ENCODE measurements at regions not wholly inside any gene's neighbourhood (a gene's known extent, or its start where the extent isn't known, plus 50 kb on each side); places are given as distances from the start of the nearest gene placed in this dataset.

DNA sequence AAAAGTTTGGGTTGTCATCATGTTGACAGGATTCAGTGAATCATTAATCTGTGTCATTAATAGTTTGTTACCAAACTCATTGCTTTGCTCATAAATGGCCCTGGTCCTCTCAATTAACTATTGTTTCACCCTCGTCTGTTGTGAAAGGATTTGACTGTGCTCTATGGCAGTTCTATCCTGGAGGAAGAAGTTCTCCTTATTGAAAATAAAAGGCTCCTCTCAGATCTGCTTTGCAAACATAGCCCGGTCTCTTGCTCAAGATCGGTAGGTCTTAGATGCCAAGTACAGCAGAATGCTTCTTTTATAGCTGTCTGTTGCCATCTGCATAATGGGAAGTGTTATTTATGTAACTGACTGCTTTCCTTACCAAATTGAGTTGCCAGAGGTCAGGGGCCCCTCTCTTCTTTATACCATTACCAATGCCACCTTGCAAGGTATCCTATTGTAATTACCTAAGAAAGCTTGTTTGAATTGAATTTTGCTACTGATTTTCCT, 146.5 kb downstream of the EBLN2 start:
- no peaks in the 10 kb centered on the region for H3K23me2 ChIP-seq (ENCODE audit: insufficient read length, low read depth, low read length, poor library complexity, severe bottlenecking)
- H3K27me3 ChIP-seq (ENCODE audit: insufficient read depth, low read length) = no peaks in the 10 kb centered on the region
- no peak overlapping the region for H3K27ac ChIP-seq (ENCODE audit: insufficient read length, low read depth, low read length)
- H3K27me3 Mint-ChIP-seq (ENCODE audit: low read depth) = no peaks in the 10 kb centered on the region; the same call in 1 of the 2 replicates
- H2BK20ac ChIP-seq (ENCODE audit: low read depth, low read length, poor library complexity, severe bottlenecking) = no peak overlapping the region
- H2BK5ac ChIP-seq (ENCODE audit: insufficient read length, low read length) = no peak overlapping the region
- no peak overlapping the region for H3K4me2 ChIP-seq (ENCODE audit: insufficient read depth, insufficient read length, low read length)
- no peak overlapping the region for H4K8ac ChIP-seq (replicated peaks; ENCODE audit: insufficient read length, low read depth, low read length)
- no peaks in the 10 kb centered on the region for H3K9me3 Mint-ChIP-seq
- H2AFZ ChIP-seq (ENCODE audit: low read length) = no peak overlapping the region
- H3K14ac ChIP-seq (ENCODE audit: insufficient read depth, low read length) = no peak overlapping the region
- H3K9ac ChIP-seq (ENCODE audit: extremely low read depth, insufficient read length, low read length) = no peak overlapping the region
- no peak overlapping the region for H2BK15ac ChIP-seq (ENCODE audit: low read depth, low read length)
- H2BK12ac ChIP-seq (ENCODE audit: insufficient read length, low read depth, low read length) = no peak overlapping the region
- H3K18ac ChIP-seq (ENCODE audit: insufficient read length, low read depth, low read length) = no peak overlapping the region
- no CpG with 5 or more reads among the region's 3 CpGs for WGBS (ENCODE audit: extremely low coverage, insufficient read length, low lambda C conversion rate)
- H2BK120ac ChIP-seq (ENCODE audit: low read depth, low read length, poor library complexity, severe bottlenecking) = no peak overlapping the region
- no peaks in the 10 kb centered on the region for H3K4me1 ChIP-seq (ENCODE audit: insufficient read depth, low read length)
- no peak overlapping the region for H3T11ph ChIP-seq (ENCODE audit: low read length)
- H3K23ac ChIP-seq (ENCODE audit: insufficient read length, low read depth, low read length) = no peak overlapping the region
- no peak overlapping the region for H4K91ac ChIP-seq (ENCODE audit: insufficient read length, low read depth, low read length)
- no peak for DNase-seq
- no peaks in the 10 kb centered on the region for H3K79me2 ChIP-seq (ENCODE audit: insufficient read depth, low read length)
- H2AK5ac ChIP-seq (ENCODE audit: insufficient read length, low read length) = no peak overlapping the region
- no peaks in the 10 kb centered on the region for H3K79me1 ChIP-seq (ENCODE audit: insufficient read depth, low read depth, low read length, poor library complexity, severe bottlenecking)
- no peaks in the 10 kb centered on the region for H3K4me1 Mint-ChIP-seq
- no peaks in the 10 kb centered on the region for H3K36me3 Mint-ChIP-seq (ENCODE audit: insufficient read depth in 1 of 3, low read depth in 3 of 3)
- H3K27ac Mint-ChIP-seq = no peak overlapping the region
- no peaks in the 10 kb centered on the region for H3K9me3 ChIP-seq (ENCODE audit: control insufficient read depth, low read depth, low read length)
- H3K4ac ChIP-seq (ENCODE audit: low read depth, low read length) = no peak overlapping the region
- no peak overlapping the region for H3K4me3 Mint-ChIP-seq
- H4K20me1 ChIP-seq (ENCODE audit: control insufficient read depth, insufficient read depth, insufficient read length) = no peaks in the 10 kb centered on the region
- TF ChIP-seq, protein P1, sequence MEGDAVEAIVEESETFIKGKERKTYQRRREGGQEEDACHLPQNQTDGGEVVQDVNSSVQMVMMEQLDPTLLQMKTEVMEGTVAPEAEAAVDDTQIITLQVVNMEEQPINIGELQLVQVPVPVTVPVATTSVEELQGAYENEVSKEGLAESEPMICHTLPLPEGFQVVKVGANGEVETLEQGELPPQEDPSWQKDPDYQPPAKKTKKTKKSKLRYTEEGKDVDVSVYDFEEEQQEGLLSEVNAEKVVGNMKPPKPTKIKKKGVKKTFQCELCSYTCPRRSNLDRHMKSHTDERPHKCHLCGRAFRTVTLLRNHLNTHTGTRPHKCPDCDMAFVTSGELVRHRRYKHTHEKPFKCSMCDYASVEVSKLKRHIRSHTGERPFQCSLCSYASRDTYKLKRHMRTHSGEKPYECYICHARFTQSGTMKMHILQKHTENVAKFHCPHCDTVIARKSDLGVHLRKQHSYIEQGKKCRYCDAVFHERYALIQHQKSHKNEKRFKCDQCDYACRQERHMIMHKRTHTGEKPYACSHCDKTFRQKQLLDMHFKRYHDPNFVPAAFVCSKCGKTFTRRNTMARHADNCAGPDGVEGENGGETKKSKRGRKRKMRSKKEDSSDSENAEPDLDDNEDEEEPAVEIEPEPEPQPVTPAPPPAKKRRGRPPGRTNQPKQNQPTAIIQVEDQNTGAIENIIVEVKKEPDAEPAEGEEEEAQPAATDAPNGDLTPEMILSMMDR (conservative IDR thresholded peaks at IDR 0.05) = no peak
- no peak overlapping the region for H3K56ac ChIP-seq (ENCODE audit: insufficient read length, low read depth, low read length)
- no peak overlapping the region for H4K5ac ChIP-seq (ENCODE audit: insufficient read length, low read depth, low read length)
